Karpas-422 (cell line): ENCODE measurements at regions not wholly inside any gene's neighbourhood (a gene's known extent, or its start where the extent isn't known, plus 50 kb on each side); places are given as distances from the start of the nearest gene placed in this dataset.

ENCODE experiments used
- DNase-seq: peaks from one replicate; pipeline ENCODE4 v3.0.0-alpha.2; 2015
- H2AFZ ChIP-seq: fragments of 200-600 bp; sonication (generic); 2 replicates; pipeline ENCODE4 v1.6.1; 2014; ENCODE audit warnings: antibody characterized with exemption, low read length, mixed read lengths
- H3K27ac ChIP-seq: fragments of 200-600 bp; sonication (generic); 2 replicates; pipeline ENCODE4 v1.5.1; 2014; ENCODE audit warnings: mild to moderate bottlenecking, low read length, moderate library complexity
- H3K27me3 ChIP-seq: fragments of 200-600 bp; sonication (generic); 2 replicates; pipeline ENCODE4 v1.6.1; 2014; ENCODE audit warnings: low read length, mixed read lengths
- H3K36me3 ChIP-seq: fragments of 200-600 bp; sonication (generic); 2 replicates; pipeline ENCODE4 v1.6.1; 2014; ENCODE audit warnings: low read length, mixed read lengths; ENCODE audit not compliant: insufficient read depth
- H3K4me1 ChIP-seq: fragments of 200-600 bp; sonication (generic); 2 replicates; pipeline ENCODE4 v1.6.1; 2014; ENCODE audit warnings: mild to moderate bottlenecking, low read length, mixed read lengths
- H3K4me2 ChIP-seq: fragments of 200-600 bp; sonication (generic); 2 replicates; pipeline ENCODE4 v1.6.1; 2014; ENCODE audit warnings: low read length, low read depth, mild to moderate bottlenecking; ENCODE audit not compliant: poor library complexity, severe bottlenecking
- H3K4me3 ChIP-seq: fragments of 200-600 bp; sonication (generic); 2 replicates; pipeline ENCODE4 v1.5.1; 2014; ENCODE audit warnings: mild to moderate bottlenecking, antibody characterized with exemption, low read length, mixed read lengths
- H3K79me2 ChIP-seq: fragments of 200-600 bp; sonication (generic); 2 replicates; pipeline ENCODE4 v1.6.1; 2014; ENCODE audit warnings: mild to moderate bottlenecking, low read length, mixed read lengths
- H3K9ac ChIP-seq: fragments of 200-600 bp; sonication (generic); 2 replicates; pipeline ENCODE4 v1.6.0; 2014; ENCODE audit warnings: low read length
- H3K9me2 ChIP-seq: fragments of 200-600 bp; sonication (generic), shearing (Covaris generic); replicated peaks from 2 replicates; pipeline ENCODE4 v1.6.0; 2014; ENCODE audit warnings: mild to moderate bottlenecking, low read length, moderate library complexity; ENCODE audit not compliant: insufficient read depth
- H3K9me3 ChIP-seq: fragments of 300-700, 200-600 bp; sonication (generic); 2 replicates; pipeline ENCODE4 v1.6.1; 2014; ENCODE audit warnings: low read length, mixed read lengths
- H4K20me1 ChIP-seq: fragments of 200-600 bp; sonication (generic); 2 replicates; pipeline ENCODE4 v1.6.1; 2014; ENCODE audit warnings: mild to moderate bottlenecking, antibody characterized with exemption, low read length, low read depth; ENCODE audit not compliant: insufficient read depth

- Histone ChIP-seq H3K27me3 (no peaks in the 10 kb centered on the region), H3K4me2 (no peak overlapping the region), H3K9ac (no peak overlapping the region), H2AFZ (no peak overlapping the region), H3K9me3 (no peaks in the 10 kb centered on the region), H3K4me3 (no peak overlapping the region), H3K27ac (no peak overlapping the region), H4K20me1 (no peaks in the 10 kb centered on the region), H3K36me3 (no peaks in the 10 kb centered on the region), H3K4me1 (no peaks in the 10 kb centered on the region), H3K79me2 (no peaks in the 10 kb centered on the region), H3K9me2 (no peaks in the 10 kb centered on the region)
- DNase-seq, result no peak
Measured at GRCh38 chr1:56331207-56331891, 248.0 kb downstream of the PLPP3 start.

GRCh38 chr1:56330391-56331026 lies 248.9 kb downstream of the PLPP3 start:
- no peak overlapping the region for H3K27ac ChIP-seq
- no peaks in the 10 kb centered on the region for H3K27me3 ChIP-seq
- H3K9ac ChIP-seq, result no peak overlapping the region
- H2AFZ ChIP-seq, result no peak overlapping the region
- H3K9me2 ChIP-seq, result no peaks in the 10 kb centered on the region
- H3K4me3 ChIP-seq, result no peak overlapping the region
- no peak for DNase-seq
- H3K36me3 ChIP-seq, result no peaks in the 10 kb centered on the region
- H3K9me3 ChIP-seq, result no peaks in the 10 kb centered on the region
- no peaks in the 10 kb centered on the region for H4K20me1 ChIP-seq
- no peaks in the 10 kb centered on the region for H3K4me1 ChIP-seq
- no peak overlapping the region for H3K4me2 ChIP-seq
- no peaks in the 10 kb centered on the region for H3K79me2 ChIP-seq

GRCh38 chr1:56329970-56330369 lies 249.4 kb downstream of the PLPP3 start:
- H3K27me3 ChIP-seq, result no peaks in the 10 kb centered on the region
- no peak overlapping the region for H3K4me3 ChIP-seq
- H2AFZ ChIP-seq, result no peak overlapping the region
- H3K79me2 ChIP-seq, result no peaks in the 10 kb centered on the region
- H3K4me2 ChIP-seq, result no peak overlapping the region
- H3K9ac ChIP-seq, result no peak overlapping the region
- no peaks in the 10 kb centered on the region for H3K9me3 ChIP-seq
- no peaks in the 10 kb centered on the region for H3K36me3 ChIP-seq
- H4K20me1 ChIP-seq, result no peaks in the 10 kb centered on the region
- H3K9me2 ChIP-seq, result no peaks in the 10 kb centered on the region
- no peaks in the 10 kb centered on the region for H3K4me1 ChIP-seq
- no peak for DNase-seq
- H3K27ac ChIP-seq, result no peak overlapping the region

- no peak overlapping the region for H3K4me3 ChIP-seq
- H3K9ac ChIP-seq, result no peak overlapping the region
- no peaks in the 10 kb centered on the region for H3K27me3 ChIP-seq
- H3K9me2 ChIP-seq, result no peaks in the 10 kb centered on the region
- no peak overlapping the region for H2AFZ ChIP-seq
- no peak overlapping the region for H3K4me2 ChIP-seq
- no peaks in the 10 kb centered on the region for H3K36me3 ChIP-seq
- DNase-seq, result no peak
- no peaks in the 10 kb centered on the region for H4K20me1 ChIP-seq
- H3K27ac ChIP-seq, result no peak overlapping the region
- H3K79me2 ChIP-seq, result no peaks in the 10 kb centered on the region
- no peaks in the 10 kb centered on the region for H3K4me1 ChIP-seq
- no peaks in the 10 kb centered on the region for H3K9me3 ChIP-seq
Measured at GRCh38 chr1:56327195-56327594, 252.2 kb downstream of the PLPP3 start.

GRCh38 chr1:56326056-56326455 lies 253.3 kb downstream of the PLPP3 start:
- Histone ChIP-seq H3K9me2 (no peaks in the 10 kb centered on the region), H3K4me2 (no peak overlapping the region), H4K20me1 (no peaks in the 10 kb centered on the region), H3K79me2 (no peaks in the 10 kb centered on the region), H3K36me3 (no peaks in the 10 kb centered on the region), H3K4me3 (no peak overlapping the region), H3K4me1 (no peaks in the 10 kb centered on the region), H3K27ac (no peak overlapping the region), H3K9me3 (no peaks in the 10 kb centered on the region), H2AFZ (no peak overlapping the region), H3K27me3 (no peaks in the 10 kb centered on the region), H3K9ac (no peak overlapping the region)
- DNase-seq, result no peak

- Histone ChIP-seq H3K79me2 (no peaks in the 10 kb centered on the region), H3K4me1 (no peaks in the 10 kb centered on the region), H3K27me3 (no peaks in the 10 kb centered on the region), H3K36me3 (no peaks in the 10 kb centered on the region), H3K4me2 (no peak overlapping the region), H4K20me1 (no peaks in the 10 kb centered on the region), H3K9ac (no peak overlapping the region), H3K27ac (no peak overlapping the region), H3K9me3 (no peaks in the 10 kb centered on the region), H2AFZ (no peak overlapping the region), H3K4me3 (no peak overlapping the region), H3K9me2 (no peaks in the 10 kb centered on the region)
- DNase-seq, result no peak
Measured at GRCh38 chr1:56324504-56324903, 254.9 kb downstream of the PLPP3 start.

GRCh38 chr1:56322211-56322610 lies 257.2 kb downstream of the PLPP3 start:
- Histone ChIP-seq H3K27ac (no peak overlapping the region), H3K9me2 (no peaks in the 10 kb centered on the region)

GRCh38 chr1:56321150-56321490 lies 258.2 kb downstream of the PLPP3 start:
- H3K79me2 ChIP-seq, result no peaks in the 10 kb centered on the region
- DNase-seq, result no peak

More at GRCh38 chr1:56322211-56322610, 257.2 kb downstream of the PLPP3 start:
- no peak overlapping the region for H3K4me2 ChIP-seq
- no peak overlapping the region for H2AFZ ChIP-seq
- no peaks in the 10 kb centered on the region for H3K36me3 ChIP-seq
- no peaks in the 10 kb centered on the region for H3K4me1 ChIP-seq
- no peak overlapping the region for H3K4me3 ChIP-seq
- no peaks in the 10 kb centered on the region for H4K20me1 ChIP-seq
- no peak overlapping the region for H3K9ac ChIP-seq
- no peaks in the 10 kb centered on the region for H3K9me3 ChIP-seq
- DNase-seq, result no peak
- no peaks in the 10 kb centered on the region for H3K27me3 ChIP-seq
- H3K79me2 ChIP-seq, result no peaks in the 10 kb centered on the region

More at GRCh38 chr1:56321150-56321490, 258.2 kb downstream of the PLPP3 start:
- Histone ChIP-seq H4K20me1 (no peaks in the 10 kb centered on the region), H3K9me3 (no peaks in the 10 kb centered on the region), H3K4me3 (no peak overlapping the region), H3K36me3 (no peaks in the 10 kb centered on the region), H3K4me1 (no peaks in the 10 kb centered on the region), H3K9ac (no peak overlapping the region), H3K9me2 (no peaks in the 10 kb centered on the region), H3K4me2 (no peak overlapping the region), H2AFZ (no peak overlapping the region), H3K27me3 (no peaks in the 10 kb centered on the region), H3K27ac (no peak overlapping the region)
